ENCODE measurements at regions not wholly inside any gene's neighbourhood (a gene's known extent, or its start where the extent isn't known, plus 50 kb on each side); places are given as distances from the start of the nearest gene placed in this dataset.

- TF ChIP-seq CTCF (conservative IDR thresholded peaks at IDR 0.05; ENCODE audit: low read depth, low read length) (no peak), RCOR1 (IDR thresholded peaks at IDR 0.05; ENCODE audit: insufficient replicate concordance, low read length) (no peak), MAZ (IDR thresholded peaks at IDR 0.05; ENCODE audit: borderline replicate concordance, low read depth, low read length) (no peak), MAFK (IDR thresholded peaks at IDR 0.05; ENCODE audit: low read depth, low read length) (no peak), RAD21 (IDR thresholded peaks at IDR 0.05; ENCODE audit: low read length) (no peak), POLR2A (IDR thresholded peaks at IDR 0.05; ENCODE audit: low read depth, low read length) (no peak), CHD1 (IDR thresholded peaks at IDR 0.05; ENCODE audit: low read depth, low read length) (no peak), NFE2L2 (IDR thresholded peaks at IDR 0.05; ENCODE audit: low read depth, low read length) (no peak)
Measured at GRCh38 chr13:47718556-47718955, 282.5 kb downstream of the SUCLA2 start.
